IMR-90 (cell line): ENCODE measurements at regions not wholly inside any gene's neighbourhood (a gene's known extent, or its start where the extent isn't known, plus 50 kb on each side); places are given as distances from the start of the nearest gene placed in this dataset.
A peak's percentile ranks its signal among the peaks of the same experiment; 100 is the strongest.

ENCODE experiments used
- ATAC-seq: fragments of 200-7000 bp; cut with Tn5 transposase; 2 replicates; pipeline ENCODE4 v1.9.1; 2020; ENCODE audit warnings: low read depth, mild to moderate bottlenecking, moderate library complexity
- BruUV-seq: library from RNA; stranded (reverse); fragments of 400-500 nt; replicated peaks from 2 replicates; lab custom pipeline; 2021; lab: Mats Ljungman, UMichigan
- CTCF ChIA-PET: fragments of 300-600 bp; formaldehyde crosslinking; extraction: SDS; loops from one replicate; lab custom pipeline; 2021; ENCODE audit warnings: antibody characterized with exemption; lab: Yijun Ruan, JAX
- POLR2A ChIA-PET: fragments of 300-600 bp; sonication (Branson Sonifier 250); formaldehyde crosslinking; loops from one replicate; lab custom pipeline; 2022; ENCODE audit warnings: antibody characterized with exemption; ENCODE audit not compliant: unreplicated experiment; lab: Charles Lee
- DNase-seq: peaks from one replicate; pipeline ENCODE4 v3.0.0; 2013
- H2AFZ ChIP-seq: replicated peaks from 2 replicates; pipeline ENCODE3; 2013; ENCODE audit warnings: low read length, mild to moderate bottlenecking; ENCODE audit not compliant: poor library complexity
- H2AK5ac ChIP-seq: 2 replicates; pipeline ENCODE4 v1.6.1; 2013; ENCODE audit warnings: low read depth, low read length, inconsistent platforms
- H2AK9ac ChIP-seq: replicated peaks from 2 replicates; pipeline ENCODE3; 2013; ENCODE audit warnings: mild to moderate bottlenecking, low read depth, low read length, moderate library complexity; ENCODE audit not compliant: poor library complexity
- H2BK120ac ChIP-seq: 2 replicates; pipeline ENCODE4 v1.6.1; 2013; ENCODE audit warnings: low read depth, low read length, inconsistent platforms
- H2BK15ac ChIP-seq: 3 replicates; pipeline ENCODE4 v1.6.1; 2013; ENCODE audit warnings: low read depth, low read length, inconsistent platforms
- H2BK20ac ChIP-seq: 2 replicates; pipeline ENCODE4 v1.6.1; 2013; ENCODE audit warnings: low read depth, mild to moderate bottlenecking, inconsistent platforms, low read length, moderate library complexity
- H2BK5ac ChIP-seq: 2 replicates; pipeline ENCODE4 v1.6.1; 2013; ENCODE audit warnings: mild to moderate bottlenecking, low read depth, low read length, inconsistent platforms; ENCODE audit not compliant: poor library complexity, severe bottlenecking
- H3K14ac ChIP-seq: replicated peaks from 2 replicates; pipeline ENCODE4 v1.6.1; 2013; ENCODE audit warnings: low read depth, low read length, inconsistent platforms
- H3K18ac ChIP-seq: 2 replicates; pipeline ENCODE4 v1.6.1; 2013; ENCODE audit warnings: low read depth, low read length, control low read depth
- H3K23ac ChIP-seq: 2 replicates; pipeline ENCODE4 v1.6.1; 2013; ENCODE audit warnings: low read depth, low read length, inconsistent platforms
- H3K27ac ChIP-seq: 2 replicates; pipeline ENCODE4 v1.5.1; 2013; ENCODE audit warnings: mild to moderate bottlenecking, control low read depth, low read length; ENCODE audit not compliant: insufficient read depth
- H3K27me3 ChIP-seq: 2 replicates; pipeline ENCODE4 v1.6.1; 2013; ENCODE audit warnings: low read length; ENCODE audit not compliant: control insufficient read depth, insufficient read depth
- H3K36me3 ChIP-seq: 2 replicates; pipeline ENCODE4 v1.6.1; 2013; ENCODE audit warnings: low read length, mixed read lengths; ENCODE audit not compliant: control insufficient read depth, insufficient read depth
- H3K4ac ChIP-seq: 2 replicates; pipeline ENCODE4 v1.6.1; 2013; ENCODE audit warnings: low read depth, low read length, inconsistent platforms
- H3K4me1 ChIP-seq: 2 replicates; pipeline ENCODE4 v1.6.1; 2013; ENCODE audit warnings: low read length, mixed read lengths; ENCODE audit not compliant: control insufficient read depth, insufficient read depth
- H3K4me2 ChIP-seq: 2 replicates; pipeline ENCODE4 v1.6.1; 2013; ENCODE audit warnings: low read depth, mild to moderate bottlenecking, control low read depth, low read length, moderate library complexity
- H3K4me3 ChIP-seq: 2 replicates; pipeline ENCODE4 v1.5.1; 2013; ENCODE audit warnings: low read depth, mild to moderate bottlenecking, control low read depth, low read length, moderate library complexity; ENCODE audit not compliant: insufficient read depth
- H3K56ac ChIP-seq: 2 replicates; pipeline ENCODE4 v1.6.1; 2013; ENCODE audit warnings: low read length, inconsistent platforms; ENCODE audit not compliant: insufficient read depth; ENCODE audit errors: extremely low read depth
- H3K79me1 ChIP-seq, 2 experiments: 2 replicates each; pipeline ENCODE4 v1.6.1; 2013; ENCODE audit warnings: low read length in 2 of 2, inconsistent platforms in 1 of 2, low read depth in 1 of 2
- H3K9ac ChIP-seq: 2 replicates; pipeline ENCODE4 v1.6.1; 2013; ENCODE audit warnings: low read depth, low read length, control low read depth
- H3K9me1 ChIP-seq: 2 replicates; pipeline ENCODE4 v1.6.1; 2013; ENCODE audit warnings: low read length, inconsistent platforms; ENCODE audit not compliant: insufficient read depth
- H3K9me3 ChIP-seq: 2 replicates; pipeline ENCODE4 v1.6.1; 2013; ENCODE audit warnings: low read length; ENCODE audit not compliant: control insufficient read depth, insufficient read depth
- H4K20me1 ChIP-seq: 2 replicates; pipeline ENCODE4 v1.6.1; 2013; ENCODE audit warnings: low read length, inconsistent platforms; ENCODE audit not compliant: insufficient read depth
- H4K5ac ChIP-seq: 2 replicates; pipeline ENCODE4 v1.6.1; 2013; ENCODE audit warnings: mild to moderate bottlenecking, low read depth, low read length, control low read depth
- H4K8ac ChIP-seq, 2 experiments: 2 replicates each; pipeline ENCODE4 v1.6.1; 2013; ENCODE audit warnings: low read depth in 2 of 2, low read length in 2 of 2, control low read depth in 1 of 2, inconsistent platforms in 1 of 2
- H4K91ac ChIP-seq: 2 replicates; pipeline ENCODE4 v1.6.1; 2013; ENCODE audit warnings: low read depth, low read length, inconsistent platforms; ENCODE audit not compliant: insufficient read depth
- ELK1 ChIP-seq: fragments of 150-350 bp; IDR thresholded peaks from 2 replicates; pipeline ENCODE4 v1.6.1; 2016; ENCODE audit warnings: low read depth, mild to moderate bottlenecking, low read length, moderate library complexity, borderline replicate concordance
- MXI1 ChIP-seq: IDR thresholded peaks from 2 replicates; pipeline ENCODE4 v1.6.1; 2012; ENCODE audit warnings: low read depth, mild to moderate bottlenecking, low read length, moderate library complexity, borderline replicate concordance
- WGBS, 2 experiments: methylation state at CpG; one replicate each; pipeline versions ENCODE4 v1.1.5 to v1.1.7; 2013; ENCODE audit warnings: missing lambda C conversion rate in 2 of 2; ENCODE audit not compliant: insufficient read length in 1 of 2; ENCODE audit errors: extremely low coverage in 2 of 2; 5-methylcytosine and 5-hydroxymethylcytosine counted together
- dilution Hi-C: fragments of 300-500 bp; cut with HindIII; formaldehyde crosslinking; loops from one replicate; pipeline ENCODE4 v1.14.3; 2018; ENCODE audit warnings: low sequenced_read_pairs; ENCODE audit not compliant: unreplicated experiment
- in situ Hi-C: fragments of 300-500 bp; cut with MboI; formaldehyde crosslinking; loops from 3 replicates; pipeline ENCODE4 v1.14.3; 2019; ENCODE audit warnings: low sequenced_read_pairs, inconsistent platforms, mixed read lengths
- intact Hi-C: fragments of 100-400 bp; cut with micrococcal nuclease; formaldehyde crosslinking; loops from 2 replicates; pipeline ENCODE4 v1.10.0; 2022

GRCh38 chr5:174172566-174172965, 127.1 kb downstream of the NSG2 start:
- Histone ChIP-seq H4K20me1 (no peaks in the 10 kb centered on the region), H3K79me1 (no peaks in the 10 kb centered on the region), H3K27me3 (no peaks in the 10 kb centered on the region), H4K8ac (no peak overlapping the region), H2BK120ac (no peak overlapping the region), H3K9me1 (no peaks in the 10 kb centered on the region), H2AFZ (peak overlapping the region; percentile 21), H3K9me3 (peaks cover 20% of the 10 kb centered on the region; the same call in 1 of the 2 replicates), H2BK15ac (no peak overlapping the region), H3K4me1 (no peaks in the 10 kb centered on the region), H3K36me3 (no peaks in the 10 kb centered on the region), H3K18ac (no peak overlapping the region), H3K4ac (no peak overlapping the region), H3K27ac (no peak overlapping the region), H3K9ac (no peak overlapping the region), H2BK20ac (no peak overlapping the region), H3K14ac (no peak overlapping the region), H3K4me2 (no peak overlapping the region), H2AK9ac (no peak overlapping the region), H2AK5ac (no peak overlapping the region), H4K91ac (no peak overlapping the region), H2BK5ac (no peak overlapping the region), H3K4me3 (no peak overlapping the region), H3K23ac (no peak overlapping the region), H4K5ac (no peak overlapping the region), H3K56ac (no peak overlapping the region)
- WGBS, 2 experiments, result no CpG with 5 or more reads among the region's 4 CpGs
- no peak for ATAC-seq
- DNase-seq, result no peak
- CTCF ChIA-PET, result no interaction called here
- POLR2A ChIA-PET, result no interaction called here
- intact Hi-C loops (no loop called here), in situ Hi-C loops (no loop called here), dilution Hi-C loops (no loop called here)
- TF ChIP-seq ELK1 (no peak), MXI1 (no peak)
- no TSS peak for BruUV-seq
